Neuronal stem cell (in vitro differentiated cells): ENCODE measurements at regions not wholly inside any gene's neighbourhood (a gene's known extent, or its start where the extent isn't known, plus 50 kb on each side); places are given as distances from the start of the nearest gene placed in this dataset.

Experiments used
- DNase-seq: peaks from one replicate; pipeline ENCODE4 v3.0.0-alpha.2; 2013; ENCODE audit warnings: low spot score
- H2AFZ ChIP-seq: one replicate; pipeline ENCODE4 v1.6.1; 2013; ENCODE audit warnings: mild to moderate bottlenecking, low read length, inconsistent platforms
- H2AK5ac ChIP-seq: 2 replicates; pipeline ENCODE4 v1.6.1; 2013; ENCODE audit warnings: low read depth, mild to moderate bottlenecking, inconsistent platforms, low read length, moderate library complexity, mixed read lengths
- H2BK120ac ChIP-seq: 2 replicates; pipeline ENCODE4 v1.6.1; 2013; ENCODE audit warnings: low read depth, mild to moderate bottlenecking, inconsistent platforms, low read length, moderate library complexity, mixed read lengths
- H2BK12ac ChIP-seq: one replicate; pipeline ENCODE4 v1.6.1; 2013; ENCODE audit warnings: low read length, inconsistent platforms
- H2BK15ac ChIP-seq: 2 replicates; pipeline ENCODE4 v1.6.1; 2013; ENCODE audit warnings: mild to moderate bottlenecking, low read length, inconsistent platforms, mixed read lengths
- H2BK5ac ChIP-seq: one replicate; pipeline ENCODE4 v1.6.1; 2013; ENCODE audit warnings: inconsistent platforms, mild to moderate bottlenecking, low read length, moderate library complexity
- H3K14ac ChIP-seq: one replicate; pipeline ENCODE4 v1.6.1; 2013; ENCODE audit warnings: low read length, inconsistent platforms
- H3K18ac ChIP-seq: 2 replicates; pipeline ENCODE4 v1.6.1; 2013; ENCODE audit warnings: low read length, inconsistent platforms
- H3K23ac ChIP-seq: 2 replicates; pipeline ENCODE4 v1.6.1; 2013; ENCODE audit warnings: low read depth, mild to moderate bottlenecking, mixed read lengths, low read length, inconsistent platforms; ENCODE audit not compliant: poor library complexity
- H3K27ac ChIP-seq: replicated peaks from 3 replicates; pipeline ENCODE4 v1.5.1; 2013; ENCODE audit warnings: low read length, inconsistent platforms
- H3K27me3 ChIP-seq, 3 experiments: 2 replicates each; pipeline ENCODE4 v1.6.1; 2013; ENCODE audit warnings: low read length in 3 of 3, mild to moderate bottlenecking in 2 of 3, inconsistent platforms in 1 of 3, low read depth in 1 of 3, mixed read lengths in 1 of 3, moderate library complexity in 1 of 3; ENCODE audit not compliant: control insufficient read depth in 3 of 3, insufficient read depth in 3 of 3
- H3K36me3 ChIP-seq, 2 donors: replicated peaks in 1 of 2; 2 replicates each; pipeline ENCODE4 v1.6.1; 2013; ENCODE audit warnings: low read length in 2 of 2; ENCODE audit not compliant: control insufficient read depth in 2 of 2, insufficient read depth in 2 of 2
- H3K4ac ChIP-seq: 2 replicates; pipeline ENCODE4 v1.6.1; 2013; ENCODE audit warnings: inconsistent platforms, mild to moderate bottlenecking, low read length, moderate library complexity
- H3K4me1 ChIP-seq, 2 donors: 1 replicate in 1 of 2; 2 replicates in 1 of 2; pipeline ENCODE4 v1.6.1; 2013; ENCODE audit warnings: low read length in 2 of 2, low read depth in 1 of 2; ENCODE audit not compliant: control insufficient read depth in 2 of 2, insufficient read depth in 1 of 2
- H3K4me2 ChIP-seq: one replicate; pipeline ENCODE4 v1.6.1; 2013; ENCODE audit warnings: mild to moderate bottlenecking, low read length, inconsistent platforms; ENCODE audit not compliant: insufficient read depth, poor library complexity, severe bottlenecking
- H3K4me3 ChIP-seq, 2 donors: 2 replicates each; pipeline ENCODE4 v1.5.1; 2013; ENCODE audit warnings: low read length in 2 of 2, mild to moderate bottlenecking in 2 of 2, inconsistent platforms in 1 of 2, moderate library complexity in 1 of 2
- H3K79me1 ChIP-seq: one replicate; pipeline ENCODE4 v1.6.1; 2013; ENCODE audit warnings: low read depth, mild to moderate bottlenecking, inconsistent platforms, low read length, moderate library complexity
- H3K9ac ChIP-seq: one replicate; pipeline ENCODE4 v1.6.1; 2013; ENCODE audit warnings: mild to moderate bottlenecking, low read depth, low read length, inconsistent platforms; ENCODE audit not compliant: poor library complexity
- H3K9me3 ChIP-seq, 2 donors: replicated peaks in 1 of 2; 2 replicates each; pipeline versions ENCODE3 to v1.6.1; 2013; ENCODE audit warnings: low read length in 2 of 2, mild to moderate bottlenecking in 2 of 2, inconsistent platforms in 1 of 2, low read depth in 1 of 2, mixed read lengths in 1 of 2, moderate library complexity in 1 of 2; ENCODE audit not compliant: control insufficient read depth in 2 of 2, insufficient read depth in 1 of 2
- H4K8ac ChIP-seq: one replicate; pipeline ENCODE4 v1.6.1; 2013; ENCODE audit warnings: low read depth, mild to moderate bottlenecking, inconsistent platforms, low read length, moderate library complexity
- H4K91ac ChIP-seq: one replicate; pipeline ENCODE4 v1.6.1; 2013; ENCODE audit warnings: low read length, low read depth, mild to moderate bottlenecking, inconsistent platforms; ENCODE audit not compliant: poor library complexity
- WGBS, 2 donors: extraction: QIAGEN DNeasy Blood & Tissue Kit; methylation state at CpG; one replicate each; pipeline ENCODE4 v1.1.7; 2013; ENCODE audit warnings: missing lambda C conversion rate in 2 of 2, mixed read lengths in 1 of 2; ENCODE audit not compliant: insufficient read length in 2 of 2, insufficient replicate concordance in 1 of 2; ENCODE audit errors: extremely low coverage in 2 of 2; 5-methylcytosine and 5-hydroxymethylcytosine counted together

GRCh38 chr5:3309538-3309937, 286.1 kb upstream of the IRX1 start:
- H4K91ac ChIP-seq = no peak overlapping the region
- H3K9me3 ChIP-seq = peaks cover 8 to 9% of the 10 kb centered on the region in 2 donors
- no peak overlapping the region for H4K8ac ChIP-seq
- H3K27me3 ChIP-seq = no peaks in the 10 kb centered on the region
- no peak overlapping the region for H3K18ac ChIP-seq
- H2BK12ac ChIP-seq = no peak overlapping the region
- no CpG with 5 or more reads among the region's 10 CpGs for WGBS, 2 donors
- no peak overlapping the region for H3K14ac ChIP-seq
- H3K4ac ChIP-seq = no peak overlapping the region
- no peak overlapping the region for H3K27ac ChIP-seq
- no peaks in the 10 kb centered on the region for H3K79me1 ChIP-seq
- H3K9ac ChIP-seq = no peak overlapping the region
- DNase-seq = no peak
- H2AK5ac ChIP-seq = no peak overlapping the region
- no peak overlapping the region for H3K23ac ChIP-seq
- H2BK120ac ChIP-seq = no peak overlapping the region
- no peak overlapping the region for H2AFZ ChIP-seq
- peaks cover 0 to 3% of the 10 kb centered on the region in 2 donors for H3K4me1 ChIP-seq
- no peak overlapping the region for H2BK5ac ChIP-seq
- H3K4me2 ChIP-seq = no peak overlapping the region
- no peaks in the 10 kb centered on the region for H3K36me3 ChIP-seq
- no peak overlapping the region for H2BK15ac ChIP-seq
- no peak overlapping the region for H3K4me3 ChIP-seq

DNA sequence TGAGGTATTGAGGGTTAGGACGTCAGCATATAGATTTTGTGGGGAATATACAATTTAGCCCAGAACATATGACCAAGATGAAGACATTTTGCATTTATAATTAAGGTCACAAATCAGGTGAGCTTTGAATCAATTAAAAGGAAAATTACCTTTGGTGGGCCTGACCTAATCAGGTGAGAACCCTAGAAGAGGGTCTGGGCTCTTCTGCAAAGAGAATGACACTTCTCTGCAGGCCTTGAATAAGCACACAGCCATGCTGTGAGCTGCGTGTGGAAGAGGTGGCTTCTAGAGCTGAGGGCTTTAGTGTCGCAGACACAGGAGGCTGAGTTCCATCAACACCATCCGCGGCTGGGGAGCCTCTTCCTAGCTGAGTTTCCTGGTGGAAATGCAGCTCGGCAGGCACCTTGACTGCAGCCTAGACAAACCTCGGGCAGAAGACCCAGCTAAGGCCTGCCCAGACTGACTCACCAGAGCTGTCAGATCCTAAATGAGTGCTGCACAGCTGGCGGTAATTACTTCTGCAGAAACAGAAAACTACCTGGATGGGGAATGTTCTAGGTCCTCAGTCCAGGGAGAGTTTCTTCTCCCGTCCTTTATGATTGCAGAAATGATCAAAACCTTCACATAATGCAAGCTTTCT, 287.5 kb upstream of the IRX1 start:
- no peaks in the 10 kb centered on the region for H3K36me3 ChIP-seq
- no peak overlapping the region for H3K9ac ChIP-seq
- H2AFZ ChIP-seq = no peak overlapping the region
- H2BK5ac ChIP-seq = no peak overlapping the region
- WGBS, 2 donors = no CpG with 5 or more reads among the region's 9 CpGs
- no peak overlapping the region for H3K4ac ChIP-seq
- no peak overlapping the region for H2AK5ac ChIP-seq
- no peaks in the 10 kb centered on the region for H3K79me1 ChIP-seq
- peaks cover 8 to 9% of the 10 kb centered on the region in 2 donors for H3K9me3 ChIP-seq
- no peak for DNase-seq
- H3K27ac ChIP-seq = no peak overlapping the region
- no peak overlapping the region for H3K14ac ChIP-seq
- no peak overlapping the region for H3K18ac ChIP-seq
- H3K27me3 ChIP-seq = no peaks in the 10 kb centered on the region
- no peak overlapping the region for H2BK12ac ChIP-seq
- no peak overlapping the region for H4K91ac ChIP-seq
- H2BK15ac ChIP-seq = no peak overlapping the region
- H3K4me1 ChIP-seq = peaks cover 0 to 3% of the 10 kb centered on the region in 2 donors
- H2BK120ac ChIP-seq = no peak overlapping the region
- H3K23ac ChIP-seq = no peak overlapping the region
- no peak overlapping the region for H3K4me2 ChIP-seq
- no peak overlapping the region for H3K4me3 ChIP-seq
- H4K8ac ChIP-seq = no peak overlapping the region

GRCh38 chr5:3305432-3305831, 290.2 kb upstream of the IRX1 start:
- H3K27me3 ChIP-seq = no peaks in the 10 kb centered on the region
- no peak for DNase-seq
- H2AK5ac ChIP-seq = peak overlapping the region; percentile 33
- H2BK12ac ChIP-seq = no peak overlapping the region
- H3K9ac ChIP-seq = no peak overlapping the region
- no peak overlapping the region for H2BK15ac ChIP-seq
- H3K4me2 ChIP-seq = no peak overlapping the region
- H3K9me3 ChIP-seq = no peaks in the 10 kb centered on the region
- no peak overlapping the region for H4K8ac ChIP-seq
- H3K23ac ChIP-seq = no peak overlapping the region
- H3K36me3 ChIP-seq = no peaks in the 10 kb centered on the region
- H3K4me3 ChIP-seq = no peak overlapping the region
- no peak overlapping the region for H3K14ac ChIP-seq
- peaks cover 5 to 6% of the 10 kb centered on the region in 2 donors for H3K4me1 ChIP-seq
- H4K91ac ChIP-seq = no peak overlapping the region
- no peak overlapping the region for H2BK5ac ChIP-seq
- H3K18ac ChIP-seq = peak overlapping the region; percentile 39
- H3K4ac ChIP-seq = no peak overlapping the region
- no peaks in the 10 kb centered on the region for H3K79me1 ChIP-seq
- H2AFZ ChIP-seq = no peak overlapping the region
- H2BK120ac ChIP-seq = no peak overlapping the region
- WGBS, 2 donors = no CpG with 5 or more reads among the region's 29 CpGs
- no peak overlapping the region for H3K27ac ChIP-seq

GRCh38 chr5:3304346-3304745, 291.3 kb upstream of the IRX1 start:
- Histone ChIP-seq H3K23ac (peak overlapping the region; percentile 34), H3K36me3 (no peaks in the 10 kb centered on the region), H3K4ac (no peak overlapping the region), H3K4me2 (no peak overlapping the region), H3K27ac (no peak overlapping the region), H3K18ac (peak overlapping the region; percentile 78), H3K27me3 (no peaks in the 10 kb centered on the region), H3K9me3 (no peaks in the 10 kb centered on the region), H3K4me3 (peak overlapping the region in 1 of 2 donors; percentile 55), H3K9ac (no peak overlapping the region), H2AFZ (no peak overlapping the region), H3K4me1 (peaks cover 5 to 6% of the 10 kb centered on the region in 2 donors), H3K79me1 (no peaks in the 10 kb centered on the region), H2BK12ac (no peak overlapping the region), H4K91ac (no peak overlapping the region), H2BK120ac (no peak overlapping the region), H2AK5ac (no peak overlapping the region), H2BK15ac (no peak overlapping the region), H4K8ac (no peak overlapping the region), H2BK5ac (no peak overlapping the region), H3K14ac (no peak overlapping the region)
- DNase-seq = no peak
- WGBS, 2 donors = no CpG with 5 or more reads among the region's 10 CpGs
